HEK293 (cell line): ENCODE measurements at regions not wholly inside any gene's neighbourhood (a gene's known extent, or its start where the extent isn't known, plus 50 kb on each side); places are given as distances from the start of the nearest gene placed in this dataset.

Experiments
- CTCF ChIA-PET: fragments of 350-600 bp; formaldehyde crosslinking; extraction: SDS; loops from one replicate; lab custom pipeline; 2021; ENCODE audit warnings: antibody characterized with exemption; lab: Yijun Ruan, JAX
- POLR2A ChIA-PET: fragments of 300-600 bp; formaldehyde crosslinking; extraction: SDS; loops from one replicate; lab custom pipeline; 2020; ENCODE audit warnings: antibody characterized with exemption, inconsistent platforms; lab: Yijun Ruan, JAX
- H3K27ac ChIP-seq: fragments of 200-500 bp; sonication (Bioruptor generic); 2 replicates; pipeline ENCODE4 v1.5.1; 2014; ENCODE audit warnings: low read depth, low read length, control low read depth, inconsistent platforms; ENCODE audit errors: extremely low read depth
- H3K36me3 ChIP-seq, 2 experiments: fragments of 200-500 bp in 1 of 2; sonication (Bioruptor generic) in 1 of 2; 1 replicate in 1 of 2; 2 replicates in 1 of 2; pipeline ENCODE4 v1.5.1; 2014 to 2017; ENCODE audit warnings: inconsistent platforms in 2 of 2, low read length in 2 of 2; ENCODE audit not compliant: control insufficient read depth in 2 of 2, insufficient read depth in 1 of 2
- H3K4me1 ChIP-seq: fragments of 200-500 bp; sonication (Bioruptor generic); 2 replicates; pipeline ENCODE4 v1.5.1; 2014; ENCODE audit warnings: mild to moderate bottlenecking, low read length, inconsistent platforms; ENCODE audit not compliant: control insufficient read depth, insufficient read depth
- H3K4me3 ChIP-seq: 2 replicates; pipeline ENCODE4 v1.5.1; 2011; ENCODE audit warnings: low read depth, mild to moderate bottlenecking, control low read depth, low read length, moderate library complexity
- H3K9me3 ChIP-seq: fragments of 200-500 bp; sonication (Bioruptor generic); 2 replicates; pipeline ENCODE4 v1.5.1; 2014; ENCODE audit warnings: low read depth, low read length, inconsistent platforms; ENCODE audit not compliant: control insufficient read depth, insufficient read depth
- KLF9 ChIP-seq: fragments of 450-650 bp; formaldehyde crosslinking; IDR thresholded peaks from 2 replicates; pipeline ENCODE4 v1.5.1; 2016; ENCODE audit warnings: missing biosample characterization, missing genetic modification characterization, low read depth
- OSR2 ChIP-seq: fragments of 450-650 bp; formaldehyde crosslinking; IDR thresholded peaks from 2 replicates; pipeline ENCODE4 v1.5.1; 2016; ENCODE audit warnings: missing biosample characterization, missing genetic modification characterization
- SP7 ChIP-seq: fragments of 450-650 bp; formaldehyde crosslinking; IDR thresholded peaks from 2 replicates; pipeline ENCODE4 v1.5.1; 2016; ENCODE audit warnings: missing biosample characterization, missing genetic modification characterization
- ZBTB6 ChIP-seq: fragments of 450-650 bp; formaldehyde crosslinking; IDR thresholded peaks from 2 replicates; pipeline ENCODE4 v1.5.1; 2017; ENCODE audit warnings: missing biosample characterization, missing genetic modification characterization
- ZNF175 ChIP-seq: fragments of 450-650 bp; formaldehyde crosslinking; IDR thresholded peaks from 2 replicates; pipeline ENCODE4 v1.5.1; 2016; ENCODE audit warnings: missing biosample characterization, missing genetic modification characterization
- ZNF23 ChIP-seq: fragments of 450-650 bp; formaldehyde crosslinking; IDR thresholded peaks from 2 replicates; pipeline ENCODE4 v1.5.1; 2016; ENCODE audit warnings: missing biosample characterization, missing genetic modification characterization, borderline replicate concordance
- ZNF26 ChIP-seq: fragments of 450-650 bp; formaldehyde crosslinking; IDR thresholded peaks from 2 replicates; pipeline ENCODE4 v1.5.1; 2016; ENCODE audit warnings: missing biosample characterization, missing genetic modification characterization
- ZNF274 ChIP-seq, 2 experiments: fragments of 200-500 bp in 1 of 2; fragments of 450-650 bp in 1 of 2; sonication (Bioruptor generic) in 1 of 2; formaldehyde crosslinking in 1 of 2; IDR thresholded peaks; 2 replicates each; pipeline versions ENCODE4 v1.5.1 to v1.6.1; 2014 to 2016; ENCODE audit warnings: borderline replicate concordance in 1 of 2, inconsistent platforms in 1 of 2, low read length in 1 of 2, missing biosample characterization in 1 of 2, missing genetic modification characterization in 1 of 2
- ZNF280D ChIP-seq: fragments of 450-650 bp; formaldehyde crosslinking; IDR thresholded peaks from 2 replicates; pipeline ENCODE4 v1.5.1; 2016; ENCODE audit warnings: missing biosample characterization, missing genetic modification characterization
- ZNF311 ChIP-seq: fragments of 450-650 bp; formaldehyde crosslinking; IDR thresholded peaks from 2 replicates; pipeline ENCODE4 v1.5.1; 2017; ENCODE audit warnings: missing biosample characterization, missing genetic modification characterization, borderline replicate concordance
- ZNF433 ChIP-seq: fragments of 450-650 bp; formaldehyde crosslinking; IDR thresholded peaks from 2 replicates; pipeline ENCODE4 v1.5.1; 2016; ENCODE audit warnings: missing biosample characterization, missing genetic modification characterization, low read depth
- ZNF48 ChIP-seq: fragments of 450-650 bp; formaldehyde crosslinking; IDR thresholded peaks from 2 replicates; pipeline ENCODE4 v1.5.1; 2016; ENCODE audit warnings: missing biosample characterization, missing genetic modification characterization
- ZNF571 ChIP-seq: fragments of 450-650 bp; formaldehyde crosslinking; IDR thresholded peaks from 2 replicates; pipeline ENCODE4 v1.5.0; 2017; ENCODE audit warnings: missing biosample characterization, missing genetic modification characterization
- ZNF580 ChIP-seq: fragments of 450-650 bp; formaldehyde crosslinking; IDR thresholded peaks from 2 replicates; pipeline ENCODE4 v1.5.1; 2016; ENCODE audit warnings: missing biosample characterization, missing genetic modification characterization
- ZNF600 ChIP-seq: fragments of 450-650 bp; formaldehyde crosslinking; IDR thresholded peaks from 2 replicates; pipeline ENCODE4 v1.5.1; 2016; ENCODE audit warnings: missing biosample characterization, missing genetic modification characterization
- ZNF610 ChIP-seq: fragments of 450-650 bp; formaldehyde crosslinking; IDR thresholded peaks from 2 replicates; pipeline ENCODE4 v1.5.1; 2016; ENCODE audit warnings: missing biosample characterization, missing genetic modification characterization, borderline replicate concordance
- ZNF76 ChIP-seq: fragments of 450-650 bp; formaldehyde crosslinking; IDR thresholded peaks from 2 replicates; pipeline ENCODE4; 2016; ENCODE audit warnings: low read depth, missing biosample characterization, missing genetic modification characterization, borderline replicate concordance
- ZSCAN18 ChIP-seq: fragments of 450-650 bp; formaldehyde crosslinking; IDR thresholded peaks from 2 replicates; pipeline ENCODE4 v1.5.1; 2016; ENCODE audit warnings: missing biosample characterization, missing genetic modification characterization
- ZSCAN30 ChIP-seq: fragments of 450-650 bp; IDR thresholded peaks from 2 replicates; pipeline ENCODE4 v1.5.1; 2018; ENCODE audit warnings: missing biosample characterization, mild to moderate bottlenecking, missing genetic modification characterization, moderate library complexity

- ChIA-PET CTCF (interaction anchor here (0.6 to 1.5 kb wide), 2 partner anchors 8 to 66 kb away, joined by 3 read pairs; no protein-coding TSS in a partner anchor), POLR2A (no interaction called here)
- Histone ChIP-seq H3K4me3 (no peak overlapping the region), H3K9me3 (no peaks in the 10 kb centered on the region), H3K36me3 (no peaks in the 10 kb centered on the region), H3K27ac (no peak overlapping the region), H3K4me1 (no peaks in the 10 kb centered on the region)
- no peak for TF ChIP-seq ZNF571 (tag by site-specific recombination)
- no peak for TF ChIP-seq ZNF600 (tag by site-specific recombination)
- TF ChIP-seq ZNF76 (tag by site-specific recombination), result no peak
- no peak for TF ChIP-seq ZNF23 (tag by site-specific recombination)
Observed at GRCh38 chr3:124483915-124484470, 246.3 kb upstream of the UMPS start.

GRCh38 chr3:124486324-124486723 is 243.9 kb upstream of the UMPS start:
- ChIA-PET POLR2A (no interaction called here), CTCF (interaction anchor here (0.6 to 3.4 kb wide), 7 partner anchors 9 to 468 kb away, joined by 3 to 27 read pairs (median 8); no protein-coding TSS in a partner anchor)
- no peak overlapping the region for H3K27ac ChIP-seq
- H3K4me1 ChIP-seq, result no peaks in the 10 kb centered on the region
- no peaks in the 10 kb centered on the region for H3K36me3 ChIP-seq
- TF ChIP-seq SP7 (tag by site-specific recombination) (no peak), ZNF175 (no peak), ZSCAN18 (no peak)
- H3K9me3 ChIP-seq, result no peaks in the 10 kb centered on the region
- no peak overlapping the region for H3K4me3 ChIP-seq

- CTCF ChIA-PET, result interaction anchor here (1.0 to 2.6 kb wide), 3 partner anchors 13 to 70 kb away, joined by 3 to 9 read pairs (median 4); no protein-coding TSS in a partner anchor
- TF ChIP-seq ZBTB6, result no peak
- no peak for TF ChIP-seq ZNF433 (tag by site-specific recombination)
- TF ChIP-seq ZNF610, result no peak
- no peak for TF ChIP-seq ZNF280D (tag by site-specific recombination)
- TF ChIP-seq ZNF274 (IDR thresholded peaks at IDR 0.05; ENCODE audit: low read length), result no peak
- TF ChIP-seq ZNF274 (tag by site-specific recombination; IDR thresholded peaks at IDR 0.05; ENCODE audit: borderline replicate concordance), result no peak
- TF ChIP-seq ZNF48, result no peak
- TF ChIP-seq ZNF26, result no peak
- no peak for TF ChIP-seq KLF9 (tag by site-specific recombination)
- TF ChIP-seq ZNF311 (tag by site-specific recombination), result no peak
- TF ChIP-seq ZNF580, result no peak
- no peak for TF ChIP-seq ZSCAN30
- TF ChIP-seq OSR2 (tag by site-specific recombination), result no peak
- POLR2A ChIA-PET, result no interaction called here
- Histone ChIP-seq H3K4me3 (no peak overlapping the region), H3K27ac (no peak overlapping the region), H3K36me3 (no peaks in the 10 kb centered on the region), H3K9me3 (no peaks in the 10 kb centered on the region), H3K4me1 (no peaks in the 10 kb centered on the region)
Observed at GRCh38 chr3:124489506-124489905, 240.7 kb upstream of the UMPS start.
